Cardiac muscle cell (in vitro differentiated cells and primary cell): ENCODE measurements at regions not wholly inside any gene's neighbourhood (a gene's known extent, or its start where the extent isn't known, plus 50 kb on each side); places are given as distances from the start of the nearest gene placed in this dataset.

Source experiments
- DNase-seq, 2 donors: peaks; one replicate each; pipeline versions ENCODE4 v3.0.0 to v3.0.0-alpha.2; 2010 to 2017; ENCODE audit warnings: low read depth in 1 of 2, low spot score in 1 of 2
- H3K27ac ChIP-seq: fragments of 200-600 bp; sonication (generic); 2 replicates; pipeline ENCODE4 v1.5.1; 2016
- H3K27me3 ChIP-seq: fragments of 200-600 bp; sonication (generic); 2 replicates; pipeline ENCODE4 v1.6.0; 2016; ENCODE audit warnings: control low read depth
- H3K36me3 ChIP-seq: fragments of 200-600 bp; sonication (generic); 2 replicates; pipeline ENCODE4 v1.5.1; 2016; ENCODE audit warnings: control low read depth
- H3K4me1 ChIP-seq: fragments of 200-600 bp; sonication (generic); 2 replicates; pipeline ENCODE4 v1.8.1; 2017; ENCODE audit warnings: low read depth, mild to moderate bottlenecking, mixed run types
- H3K4me3 ChIP-seq: fragments of 200-600 bp; sonication (generic); 2 replicates; pipeline ENCODE4 v1.5.1; 2016; ENCODE audit warnings: mild to moderate bottlenecking
- H3K9me3 ChIP-seq: fragments of 200-600 bp; sonication (generic); 2 replicates; pipeline ENCODE4 v1.5.1; 2017; ENCODE audit warnings: low read depth, mild to moderate bottlenecking, control low read depth
- TF ChIP-seq, protein P1 (sequence below): IDR thresholded peaks from 2 replicates; pipeline ENCODE4 v1.5.1; 2012; ENCODE audit warnings: low read depth, mild to moderate bottlenecking, low read length

DNA sequence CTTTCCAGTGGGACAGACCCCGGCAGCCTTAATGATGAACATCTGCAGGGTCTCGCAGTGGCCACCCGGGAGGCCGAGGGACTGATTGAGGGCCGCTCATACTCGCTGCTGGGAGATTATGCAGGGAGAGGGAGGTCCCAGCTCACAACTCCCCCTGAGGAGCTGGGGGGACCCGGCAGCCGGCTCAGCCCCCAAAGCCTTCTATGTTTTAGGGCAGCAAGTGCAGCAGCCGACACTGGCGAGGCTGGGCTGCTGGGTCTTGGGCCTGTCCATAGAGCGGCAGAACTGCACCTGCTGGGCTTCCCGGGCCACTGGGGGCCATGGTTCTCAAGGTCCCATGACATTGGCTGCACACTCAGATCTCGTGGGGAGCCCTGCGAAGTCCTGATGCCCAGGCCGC is 110.7 kb downstream of the RFLNA start:
- Histone ChIP-seq H3K36me3 (peaks cover 5% of the 10 kb centered on the region), H3K27me3 (no peaks in the 10 kb centered on the region), H3K27ac (no peak overlapping the region), H3K4me3 (no peak overlapping the region), H3K4me1 (peaks cover 6% of the 10 kb centered on the region), H3K9me3 (no peaks in the 10 kb centered on the region)
- DNase-seq: no peak
- TF ChIP-seq, protein P1, sequence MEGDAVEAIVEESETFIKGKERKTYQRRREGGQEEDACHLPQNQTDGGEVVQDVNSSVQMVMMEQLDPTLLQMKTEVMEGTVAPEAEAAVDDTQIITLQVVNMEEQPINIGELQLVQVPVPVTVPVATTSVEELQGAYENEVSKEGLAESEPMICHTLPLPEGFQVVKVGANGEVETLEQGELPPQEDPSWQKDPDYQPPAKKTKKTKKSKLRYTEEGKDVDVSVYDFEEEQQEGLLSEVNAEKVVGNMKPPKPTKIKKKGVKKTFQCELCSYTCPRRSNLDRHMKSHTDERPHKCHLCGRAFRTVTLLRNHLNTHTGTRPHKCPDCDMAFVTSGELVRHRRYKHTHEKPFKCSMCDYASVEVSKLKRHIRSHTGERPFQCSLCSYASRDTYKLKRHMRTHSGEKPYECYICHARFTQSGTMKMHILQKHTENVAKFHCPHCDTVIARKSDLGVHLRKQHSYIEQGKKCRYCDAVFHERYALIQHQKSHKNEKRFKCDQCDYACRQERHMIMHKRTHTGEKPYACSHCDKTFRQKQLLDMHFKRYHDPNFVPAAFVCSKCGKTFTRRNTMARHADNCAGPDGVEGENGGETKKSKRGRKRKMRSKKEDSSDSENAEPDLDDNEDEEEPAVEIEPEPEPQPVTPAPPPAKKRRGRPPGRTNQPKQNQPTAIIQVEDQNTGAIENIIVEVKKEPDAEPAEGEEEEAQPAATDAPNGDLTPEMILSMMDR: no peak

DNA sequence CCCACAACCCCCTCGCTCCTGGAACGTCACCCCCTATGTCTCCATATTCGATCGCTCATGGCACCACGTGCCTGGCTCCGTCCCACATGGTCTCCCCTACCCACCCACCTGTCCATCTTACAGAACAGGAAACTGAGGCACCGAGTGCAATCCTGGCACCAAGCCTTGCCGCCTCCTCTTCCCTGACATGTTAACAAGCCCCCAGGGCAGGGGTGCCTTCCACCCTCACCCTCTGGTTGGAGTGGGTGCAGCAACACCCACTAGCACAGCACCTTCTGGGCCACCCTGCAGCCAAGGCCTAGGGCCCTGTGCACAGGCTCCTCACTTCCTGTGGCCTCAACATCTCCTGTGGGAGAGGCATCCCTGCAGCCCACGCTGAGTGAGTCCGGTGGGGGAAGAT is 110.3 kb downstream of the RFLNA start:
- peaks cover 3% of the 10 kb centered on the region for H3K4me1 ChIP-seq
- TF ChIP-seq, protein P1: no peak
- H3K4me3 ChIP-seq: no peak overlapping the region
- no peak for DNase-seq
- peaks cover 9% of the 10 kb centered on the region for H3K36me3 ChIP-seq
- no peak overlapping the region for H3K27ac ChIP-seq
- H3K27me3 ChIP-seq: no peaks in the 10 kb centered on the region
- no peaks in the 10 kb centered on the region for H3K9me3 ChIP-seq

DNA sequence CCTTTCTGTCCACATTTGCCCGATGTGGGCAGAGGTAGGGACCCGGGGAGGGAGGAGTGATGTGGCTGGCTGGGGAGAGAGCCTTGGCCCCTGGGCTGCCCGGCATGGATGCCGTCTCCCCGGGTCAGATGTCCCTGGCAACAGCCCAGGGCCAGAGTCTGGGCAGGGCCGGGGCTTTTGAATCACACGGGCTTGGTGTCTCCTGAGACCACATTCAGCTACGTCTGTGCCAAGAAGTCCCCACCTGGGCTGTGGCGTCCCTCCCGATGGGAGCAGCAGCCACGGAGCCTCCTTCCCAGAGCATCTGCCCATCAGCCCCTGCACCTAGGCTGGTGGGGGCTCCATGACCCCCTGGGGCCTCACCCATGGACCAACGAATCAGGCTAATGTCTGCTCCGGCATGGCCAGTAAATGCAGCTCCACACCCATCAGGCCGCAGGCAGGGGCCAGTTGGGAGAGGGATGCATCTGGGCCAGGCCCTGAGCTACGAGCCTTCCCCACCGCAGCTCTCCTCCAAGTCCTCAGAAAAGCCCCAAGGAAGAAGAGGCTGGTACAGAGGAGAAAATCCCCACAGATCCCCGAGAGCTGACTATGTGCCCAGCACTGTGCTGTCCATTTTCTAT is 109.4 kb downstream of the RFLNA start:
- Histone ChIP-seq H3K27ac (no peak overlapping the region), H3K4me3 (no peak overlapping the region), H3K9me3 (no peaks in the 10 kb centered on the region), H3K27me3 (no peaks in the 10 kb centered on the region), H3K36me3 (peaks cover 14% of the 10 kb centered on the region), H3K4me1 (no peaks in the 10 kb centered on the region)
- DNase-seq: no peak
- TF ChIP-seq, protein P1: no peak

DNA sequence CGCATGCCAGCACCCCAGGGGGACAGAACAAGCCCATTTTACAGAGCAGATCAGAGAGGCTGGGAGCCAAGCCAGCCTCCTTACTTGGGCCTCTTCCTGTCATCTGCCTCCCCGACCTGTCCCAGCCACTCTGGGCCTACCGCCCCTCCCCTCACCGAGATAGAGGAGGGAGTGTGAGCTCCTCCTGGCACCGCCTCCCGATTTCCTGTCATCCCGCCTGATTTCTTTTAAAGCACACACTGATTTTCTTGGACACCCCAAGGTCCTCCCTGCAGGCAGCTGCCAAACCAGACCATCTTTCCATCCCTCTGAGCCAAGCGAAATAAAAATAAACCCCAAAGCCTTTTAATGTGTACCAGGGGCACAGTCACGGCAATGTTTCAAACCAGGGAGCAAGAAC is 108.4 kb downstream of the RFLNA start:
- H3K9me3 ChIP-seq: no peaks in the 10 kb centered on the region
- DNase-seq: no peak
- H3K4me1 ChIP-seq: no peaks in the 10 kb centered on the region
- TF ChIP-seq, protein P1: no peak
- no peaks in the 10 kb centered on the region for H3K27me3 ChIP-seq
- peak overlapping the region; percentile 23 for H3K27ac ChIP-seq
- no peak overlapping the region for H3K4me3 ChIP-seq
- H3K36me3 ChIP-seq: peaks cover 14% of the 10 kb centered on the region

DNA sequence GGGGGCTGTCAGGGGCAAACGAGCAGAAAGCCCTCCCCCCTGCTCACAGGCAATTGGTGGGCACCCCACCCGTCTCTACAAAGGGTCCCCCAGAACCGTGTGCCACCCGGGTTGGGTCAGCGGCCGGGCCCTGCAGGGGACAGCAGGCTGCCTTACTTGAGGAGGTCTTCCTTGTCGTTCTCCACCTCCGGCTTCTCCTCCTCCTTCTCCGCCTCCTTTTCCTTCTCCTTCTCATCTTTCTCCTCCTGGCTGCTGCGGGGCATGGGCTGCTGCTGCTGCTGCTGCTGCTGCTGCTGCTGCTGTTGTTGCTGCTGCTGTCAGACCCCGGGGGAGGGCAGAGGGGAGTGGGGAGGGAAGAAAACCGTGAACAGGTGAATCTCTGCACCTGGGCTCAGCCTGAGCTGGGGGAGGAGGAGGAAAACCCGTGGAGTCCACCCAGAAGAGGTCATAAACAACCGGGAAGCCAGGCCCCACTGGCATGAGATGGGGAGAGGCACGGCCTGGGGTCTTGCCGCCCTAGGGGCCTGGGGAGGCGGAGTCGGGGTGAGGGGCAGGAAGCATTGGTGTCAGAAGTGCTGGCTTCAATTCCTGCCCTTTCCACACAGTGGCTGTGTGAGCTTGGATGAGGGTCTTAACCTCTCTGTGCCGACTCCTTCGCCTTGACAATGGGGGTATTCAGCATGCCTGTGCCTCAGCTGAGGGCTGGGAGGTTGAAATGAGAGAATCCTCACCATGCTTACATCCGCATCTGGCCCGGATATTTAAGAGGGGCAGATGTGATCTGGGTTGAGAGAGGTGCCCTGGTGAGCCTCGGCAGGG is 107.6 kb downstream of the RFLNA start:
- Histone ChIP-seq H3K36me3 (peaks cover 14% of the 10 kb centered on the region), H3K4me3 (no peak overlapping the region), H3K9me3 (no peaks in the 10 kb centered on the region), H3K4me1 (no peaks in the 10 kb centered on the region), H3K27me3 (no peaks in the 10 kb centered on the region), H3K27ac (peak overlapping the region; percentile 45)
- DNase-seq: no peak
- TF ChIP-seq, protein P1: no peak
